Upper lobe of left lung (tissue), 6 donors: ENCODE measurements at regions not wholly inside any gene's neighbourhood (a gene's known extent, or its start where the extent isn't known, plus 50 kb on each side); places are given as distances from the start of the nearest gene placed in this dataset.
"Not testable (repeated sequence)": the region's sequence is repeated elsewhere in the genome, so short reads cannot be mapped to it uniquely, and the experiment has no call there.

Experiments
- ATAC-seq, 2 donors: fragments of 200-7000 bp; cut with Tn5 transposase; one replicate each; pipeline ENCODE4 v1.9.1; 2022; ENCODE audit warnings: mild to moderate bottlenecking in 2 of 2, moderate library complexity in 2 of 2; ENCODE audit not compliant: low FRiP score in 2 of 2
- DNase-seq, 2 donors: peaks; one replicate each; pipeline ENCODE4 v3.0.0-alpha.2; 2019 to 2020
- H3K27ac ChIP-seq, 4 donors: fragments of 200-600 bp; sonication (generic); one replicate each; pipeline ENCODE4 v1.5.1; 2016 to 2019
- H3K27me3 ChIP-seq, 4 donors: fragments of 200-600 bp; sonication (generic); one replicate each; pipeline ENCODE4 v1.5.1; 2017 to 2019
- H3K36me3 ChIP-seq, 4 donors: fragments of 200-600 bp; sonication (generic); one replicate each; pipeline ENCODE4 v1.5.1; 2016 to 2019
- H3K4me1 ChIP-seq, 4 donors: fragments of 200-600 bp; sonication (generic); one replicate each; pipeline ENCODE4 v1.5.1; 2018 to 2019
- H3K4me3 ChIP-seq, 4 donors: fragments of 200-600 bp; sonication (generic); one replicate each; pipeline ENCODE4 v1.5.1; 2017 to 2019; ENCODE audit warnings: mild to moderate bottlenecking in 2 of 4, moderate library complexity in 1 of 4
- H3K9me3 ChIP-seq, 4 donors: fragments of 200-600 bp; sonication (generic); one replicate each; pipeline ENCODE4 v1.5.1; 2018 to 2019
- EP300 ChIP-seq, 4 donors: sonication (generic); formaldehyde crosslinking; IDR thresholded peaks; one replicate each; pipeline ENCODE4 v1.5.1; 2017; ENCODE audit warnings: antibody characterized with exemption in 4 of 4, control low read depth in 2 of 4
- POLR2A ChIP-seq, 4 donors: fragments of 450-650 bp; IDR thresholded peaks; one replicate each; pipeline ENCODE4 v1.5.1; 2016 to 2017; ENCODE audit warnings: antibody characterized with exemption in 4 of 4, mild to moderate bottlenecking in 2 of 4
- POLR2AphosphoS5 ChIP-seq, 2 donors: sonication (generic); formaldehyde crosslinking; IDR thresholded peaks; one replicate each; pipeline ENCODE4 v1.5.1; 2017; ENCODE audit warnings: antibody characterized with exemption in 2 of 2
- WGBS, 2 donors: methylation state at CpG; one replicate each; pipeline ENCODE4 v1.1.5; 2017 to 2018; 5-methylcytosine and 5-hydroxymethylcytosine counted together
- TF ChIP-seq, protein P1 (sequence below), 6 experiments: fragments of 450-650 bp in 4 of 6; fragments of 200-600 bp in 2 of 6; sonication (generic) in 2 of 6; IDR thresholded peaks; one replicate each; pipeline ENCODE4 v1.5.1; 2016 to 2019; ENCODE audit warnings: antibody characterized with exemption in 6 of 6
- donor health status: DM: no; HTN: no; CAD: no; lungs with moderate emphysema.
- donor health status: DM: no; HTN: yes; CAD: no; lungs with severe emphysema.

- 90 to 94% methylated on average over 10 of the region's 10 CpGs for WGBS, 2 donors
- no peak overlapping the region for H3K27ac ChIP-seq
- TF ChIP-seq, protein P1, sequence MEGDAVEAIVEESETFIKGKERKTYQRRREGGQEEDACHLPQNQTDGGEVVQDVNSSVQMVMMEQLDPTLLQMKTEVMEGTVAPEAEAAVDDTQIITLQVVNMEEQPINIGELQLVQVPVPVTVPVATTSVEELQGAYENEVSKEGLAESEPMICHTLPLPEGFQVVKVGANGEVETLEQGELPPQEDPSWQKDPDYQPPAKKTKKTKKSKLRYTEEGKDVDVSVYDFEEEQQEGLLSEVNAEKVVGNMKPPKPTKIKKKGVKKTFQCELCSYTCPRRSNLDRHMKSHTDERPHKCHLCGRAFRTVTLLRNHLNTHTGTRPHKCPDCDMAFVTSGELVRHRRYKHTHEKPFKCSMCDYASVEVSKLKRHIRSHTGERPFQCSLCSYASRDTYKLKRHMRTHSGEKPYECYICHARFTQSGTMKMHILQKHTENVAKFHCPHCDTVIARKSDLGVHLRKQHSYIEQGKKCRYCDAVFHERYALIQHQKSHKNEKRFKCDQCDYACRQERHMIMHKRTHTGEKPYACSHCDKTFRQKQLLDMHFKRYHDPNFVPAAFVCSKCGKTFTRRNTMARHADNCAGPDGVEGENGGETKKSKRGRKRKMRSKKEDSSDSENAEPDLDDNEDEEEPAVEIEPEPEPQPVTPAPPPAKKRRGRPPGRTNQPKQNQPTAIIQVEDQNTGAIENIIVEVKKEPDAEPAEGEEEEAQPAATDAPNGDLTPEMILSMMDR (IDR thresholded peaks at IDR 0.05): no peak
- TF ChIP-seq EP300 (IDR thresholded peaks at IDR 0.05) (no peak), POLR2A (IDR thresholded peaks at IDR 0.05) (no peak), POLR2AphosphoS5 (IDR thresholded peaks at IDR 0.05) (no peak)
- no peaks in the 10 kb centered on the region for H3K36me3 ChIP-seq
- DNase-seq (no peak), ATAC-seq (no peak)
- H3K27me3 ChIP-seq: no peaks in the 10 kb centered on the region
- no peaks in the 10 kb centered on the region for H3K4me1 ChIP-seq
- no peak overlapping the region for H3K4me3 ChIP-seq
- H3K9me3 ChIP-seq: no peaks in the 10 kb centered on the region
Observed at GRCh38 chr14:76292561-76292960, 83.4 kb upstream of the ESRRB start.

DNA sequence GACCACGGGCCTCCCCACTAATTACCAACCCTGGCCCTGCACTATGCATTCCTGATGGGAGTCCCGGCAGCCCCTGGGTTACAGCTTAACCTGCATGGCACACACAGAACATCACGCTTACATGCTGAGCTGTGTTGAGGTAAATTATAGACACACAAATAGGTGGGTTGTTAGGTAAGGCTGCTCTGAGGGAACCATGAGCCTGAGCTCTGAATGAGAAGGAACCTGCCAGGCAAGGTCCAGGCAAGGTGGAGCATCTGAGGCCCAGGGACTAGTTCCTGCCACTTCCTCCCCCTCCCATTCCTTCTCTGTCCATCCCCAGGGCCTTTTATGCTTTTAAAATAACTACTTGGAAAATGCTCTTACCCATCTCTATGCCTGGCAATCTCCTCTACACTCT lies 82.7 kb upstream of the ESRRB start:
- Histone ChIP-seq H3K9me3 (no peaks in the 10 kb centered on the region), H3K27ac (no peak overlapping the region), H3K4me3 (no peak overlapping the region), H3K27me3 (no peaks in the 10 kb centered on the region), H3K36me3 (no peaks in the 10 kb centered on the region), H3K4me1 (no peaks in the 10 kb centered on the region)
- ATAC-seq (no peak), DNase-seq (no peak)
- TF ChIP-seq EP300 (IDR thresholded peaks at IDR 0.05) (no peak), POLR2A (IDR thresholded peaks at IDR 0.05) (no peak)
- TF ChIP-seq, protein P1 (IDR thresholded peaks at IDR 0.05): no peak
- 69 to 90% methylated on average over 2 to 3 of the region's 3 CpGs for WGBS, 2 donors

DNA sequence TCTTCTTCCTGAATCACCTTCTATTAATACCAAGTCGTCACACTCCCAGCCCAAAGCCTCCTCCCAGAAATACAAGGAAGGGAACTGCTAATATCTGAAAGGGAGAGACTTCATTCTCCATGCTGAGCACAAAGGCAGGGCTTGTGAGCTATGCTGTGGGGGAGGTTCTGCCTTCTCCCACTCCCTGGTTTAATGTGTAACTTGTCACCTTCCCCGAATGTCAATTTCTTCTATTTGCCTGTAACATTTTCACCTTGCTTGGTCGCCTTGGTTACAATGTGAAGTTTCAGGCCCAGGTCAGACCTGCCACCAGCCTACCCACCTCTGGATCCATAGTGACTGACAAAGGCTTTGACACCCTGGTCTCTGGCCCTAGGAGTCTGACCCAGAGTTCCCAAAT lies 82.0 kb upstream of the ESRRB start:
- H3K27me3 ChIP-seq: no peaks in the 10 kb centered on the region
- 43 to 61% methylated on average over 3 of the region's 3 CpGs for WGBS, 2 donors
- no peak for TF ChIP-seq POLR2AphosphoS5 (IDR thresholded peaks at IDR 0.05)
- no peak for TF ChIP-seq EP300 (IDR thresholded peaks at IDR 0.05)
- TF ChIP-seq, protein P1 (IDR thresholded peaks at IDR 0.05): no peak
- no peak for DNase-seq
- no peaks in the 10 kb centered on the region for H3K9me3 ChIP-seq
- H3K27ac ChIP-seq: no peak overlapping the region
- no peak overlapping the region for H3K4me3 ChIP-seq
- no peaks in the 10 kb centered on the region for H3K4me1 ChIP-seq
- no peaks in the 10 kb centered on the region for H3K36me3 ChIP-seq
- no peak for ATAC-seq

DNA sequence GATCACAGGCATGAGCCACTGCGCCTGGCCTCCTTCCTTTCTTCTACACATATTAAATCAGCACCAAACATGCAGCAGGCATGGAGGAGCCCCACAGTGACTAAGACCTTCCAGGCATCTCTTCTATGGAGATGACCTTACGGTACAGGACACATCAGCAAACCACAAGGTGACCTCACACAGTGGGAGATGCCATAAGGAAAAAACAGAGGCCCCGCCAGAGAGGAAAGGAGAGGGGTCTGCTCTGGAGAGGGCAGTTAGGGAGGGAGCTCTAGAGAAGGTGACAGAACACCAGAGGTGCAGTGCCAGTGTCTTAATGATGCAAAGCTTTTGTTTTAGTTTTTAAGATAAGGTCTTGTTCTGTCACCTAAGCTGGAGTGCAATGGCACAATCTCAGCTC lies 81.1 kb upstream of the ESRRB start:
- DNase-seq (no peak), ATAC-seq (no peak)

GRCh38 chr14:76298896-76299295 lies 77.0 kb upstream of the ESRRB start:
- no peak for ATAC-seq
- DNase-seq: no peak
- TF ChIP-seq, protein P1 (IDR thresholded peaks at IDR 0.05): no peak
- TF ChIP-seq EP300 (IDR thresholded peaks at IDR 0.05): no peak
- TF ChIP-seq POLR2A (IDR thresholded peaks at IDR 0.05): no peak
- no peak for TF ChIP-seq POLR2AphosphoS5 (IDR thresholded peaks at IDR 0.05)
- Histone ChIP-seq H3K4me3 (no peak overlapping the region), H3K36me3 (no peaks in the 10 kb centered on the region), H3K27me3 (no peaks in the 10 kb centered on the region), H3K9me3 (no peaks in the 10 kb centered on the region), H3K4me1 (no peaks in the 10 kb centered on the region), H3K27ac (no peak overlapping the region)
- 89 to 95% methylated on average over 5 of the region's 5 CpGs for WGBS, 2 donors

More for the DNA sequence above, 81.1 kb upstream of the ESRRB start:
- Histone ChIP-seq H3K4me3 (no peak overlapping the region), H3K4me1 (no peaks in the 10 kb centered on the region), H3K27ac (no peak overlapping the region), H3K9me3 (no peaks in the 10 kb centered on the region), H3K27me3 (no peaks in the 10 kb centered on the region), H3K36me3 (no peaks in the 10 kb centered on the region)
- no peak for TF ChIP-seq POLR2AphosphoS5 (IDR thresholded peaks at IDR 0.05)
- TF ChIP-seq EP300 (IDR thresholded peaks at IDR 0.05): no peak
- TF ChIP-seq, protein P1 (IDR thresholded peaks at IDR 0.05): no peak
- no peak for TF ChIP-seq POLR2A (IDR thresholded peaks at IDR 0.05)
- 87 to 91% methylated on average over 3 of the region's 3 CpGs for WGBS, 2 donors

GRCh38 chr14:76303188-76303587 lies 72.7 kb upstream of the ESRRB start:
- H3K27ac ChIP-seq, H3K27me3 ChIP-seq, H3K36me3 ChIP-seq, ATAC-seq, H3K4me3 ChIP-seq, H3K4me1 ChIP-seq, H3K9me3 ChIP-seq, DNase-seq: not testable (repeated sequence)
- 85 to 89% methylated on average over 7 of the region's 7 CpGs for WGBS, 2 donors
